ENCODE measurements at regions not wholly inside any gene's neighbourhood (a gene's known extent, or its start where the extent isn't known, plus 50 kb on each side); places are given as distances from the start of the nearest gene placed in this dataset.

DNA sequence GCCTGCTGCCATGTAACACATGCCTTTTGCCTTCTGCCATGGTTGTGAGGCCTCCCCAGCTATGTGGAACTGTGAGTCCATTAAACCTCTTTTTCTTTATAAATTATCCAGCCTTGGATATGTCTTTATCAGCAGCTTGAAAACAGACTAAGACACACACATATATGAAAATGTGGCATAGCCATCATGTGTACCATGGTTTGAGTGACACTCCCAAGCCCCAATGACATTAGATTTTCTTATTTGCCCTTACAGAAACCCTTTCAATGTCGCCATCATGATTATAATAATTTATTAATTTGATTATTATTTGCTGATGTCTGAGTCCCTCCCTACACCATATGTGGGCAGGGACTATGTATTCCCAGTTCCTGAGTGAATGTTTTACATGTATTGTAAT lies 63.5 kb upstream of the FGGY start:
- Histone ChIP-seq H3K27me3 (ENCODE audit: control insufficient read depth, insufficient read depth, low read length, poor library complexity, severe bottlenecking) (no peaks in the 10 kb centered on the region), H3K27ac (ENCODE audit: low read depth, low read length) (no peak overlapping the region), H3K9ac (ENCODE audit: extremely low read depth, low read length, poor library complexity, severe bottlenecking) (no peak overlapping the region), H3K36me3 (ENCODE audit: control insufficient read depth, insufficient read depth, low read length) (no peaks in the 10 kb centered on the region), H3K9me3 (ENCODE audit: control insufficient read depth, low read length) (no peaks in the 10 kb centered on the region), H3K4me3 (ENCODE audit: low read length) (no peak overlapping the region), H3K4me1 (ENCODE audit: control insufficient read depth, insufficient read depth, low read length) (no peaks in the 10 kb centered on the region)
- H3K27ac Mint-ChIP-seq = no peak overlapping the region
- WGBS, 2 experiments (ENCODE audit: insufficient coverage in 1 of 2, insufficient read length in 1 of 2) = no CpG with 5 or more reads among the region's 1 CpG
- H3K9me3 Mint-ChIP-seq = no peaks in the 10 kb centered on the region
- H3K36me3 Mint-ChIP-seq (ENCODE audit: low read depth) = no peaks in the 10 kb centered on the region
- H3K27me3 Mint-ChIP-seq (ENCODE audit: insufficient read depth) = no peaks in the 10 kb centered on the region
- peaks cover 2% of the 10 kb centered on the region for H3K4me1 Mint-ChIP-seq
- no peak overlapping the region for H3K4me3 Mint-ChIP-seq
- TF ChIP-seq, protein P1, sequence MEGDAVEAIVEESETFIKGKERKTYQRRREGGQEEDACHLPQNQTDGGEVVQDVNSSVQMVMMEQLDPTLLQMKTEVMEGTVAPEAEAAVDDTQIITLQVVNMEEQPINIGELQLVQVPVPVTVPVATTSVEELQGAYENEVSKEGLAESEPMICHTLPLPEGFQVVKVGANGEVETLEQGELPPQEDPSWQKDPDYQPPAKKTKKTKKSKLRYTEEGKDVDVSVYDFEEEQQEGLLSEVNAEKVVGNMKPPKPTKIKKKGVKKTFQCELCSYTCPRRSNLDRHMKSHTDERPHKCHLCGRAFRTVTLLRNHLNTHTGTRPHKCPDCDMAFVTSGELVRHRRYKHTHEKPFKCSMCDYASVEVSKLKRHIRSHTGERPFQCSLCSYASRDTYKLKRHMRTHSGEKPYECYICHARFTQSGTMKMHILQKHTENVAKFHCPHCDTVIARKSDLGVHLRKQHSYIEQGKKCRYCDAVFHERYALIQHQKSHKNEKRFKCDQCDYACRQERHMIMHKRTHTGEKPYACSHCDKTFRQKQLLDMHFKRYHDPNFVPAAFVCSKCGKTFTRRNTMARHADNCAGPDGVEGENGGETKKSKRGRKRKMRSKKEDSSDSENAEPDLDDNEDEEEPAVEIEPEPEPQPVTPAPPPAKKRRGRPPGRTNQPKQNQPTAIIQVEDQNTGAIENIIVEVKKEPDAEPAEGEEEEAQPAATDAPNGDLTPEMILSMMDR (conservative IDR thresholded peaks at IDR 0.05) = no peak
- DNase-seq = no peak

DNA sequence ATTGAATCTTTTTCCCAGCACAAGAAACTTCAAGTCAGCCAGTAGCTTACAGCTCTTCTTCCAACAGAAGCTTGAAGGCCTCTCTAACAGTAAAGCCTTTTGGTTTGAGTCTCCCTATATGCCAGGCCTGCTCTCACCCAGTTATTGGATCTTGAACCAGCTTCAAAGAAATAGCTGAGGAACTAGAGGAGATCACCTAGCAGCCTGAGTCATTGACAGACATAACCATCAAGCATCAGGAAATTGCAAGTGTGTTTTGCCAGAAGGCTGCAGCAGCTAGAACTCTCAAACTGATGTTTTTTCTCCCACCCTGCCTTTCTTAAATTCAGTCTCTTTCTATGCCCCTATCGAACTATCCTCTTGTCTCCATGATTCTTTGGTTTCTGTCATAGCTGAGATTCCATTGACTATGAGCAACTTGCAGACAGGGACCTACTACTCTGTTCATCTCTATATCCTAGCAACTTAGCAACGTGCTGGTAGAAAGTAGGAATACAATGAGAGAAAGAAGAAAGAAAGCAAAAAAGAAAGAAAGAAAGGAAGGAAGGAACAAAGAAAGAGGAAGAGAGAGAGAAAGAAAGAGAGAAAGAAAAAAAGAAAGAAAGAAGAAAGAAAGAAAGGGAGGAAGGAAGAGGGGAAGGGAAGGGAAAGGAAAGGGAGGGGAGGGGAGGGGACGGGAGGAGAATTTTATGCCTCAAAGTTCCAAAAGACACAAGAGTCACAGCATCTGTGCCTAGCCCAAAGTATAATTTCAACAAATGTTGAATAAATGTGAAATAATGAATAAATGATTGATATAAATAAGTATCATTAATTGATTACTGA lies 60.0 kb upstream of the FGGY start:
- Mint-ChIP-seq H3K27ac (no peak overlapping the region), H3K4me1 (peaks cover 2% of the 10 kb centered on the region), H3K36me3 (ENCODE audit: low read depth) (no peaks in the 10 kb centered on the region), H3K9me3 (no peaks in the 10 kb centered on the region), H3K4me3 (no peak overlapping the region), H3K27me3 (ENCODE audit: insufficient read depth) (no peaks in the 10 kb centered on the region)
- no peak overlapping the region for H3K27ac ChIP-seq (ENCODE audit: low read depth, low read length)
- no peaks in the 10 kb centered on the region for H3K9me3 ChIP-seq (ENCODE audit: control insufficient read depth, low read length)
- H3K4me3 ChIP-seq (ENCODE audit: low read length) = no peak overlapping the region
- H3K4me1 ChIP-seq (ENCODE audit: control insufficient read depth, insufficient read depth, low read length) = no peaks in the 10 kb centered on the region
- TF ChIP-seq, protein P1 (conservative IDR thresholded peaks at IDR 0.05) = no peak
- H3K9ac ChIP-seq (ENCODE audit: extremely low read depth, low read length, poor library complexity, severe bottlenecking) = no peak overlapping the region
- H3K36me3 ChIP-seq (ENCODE audit: control insufficient read depth, insufficient read depth, low read length) = no peaks in the 10 kb centered on the region
- DNase-seq = no peak
- WGBS, 2 experiments (ENCODE audit: insufficient coverage in 1 of 2, insufficient read length in 1 of 2) = 88% methylated on average over 3 of the region's 3 CpGs; no CpG with 5 or more reads in 1 of the 2 experiments
- no peaks in the 10 kb centered on the region for H3K27me3 ChIP-seq (ENCODE audit: control insufficient read depth, insufficient read depth, low read length, poor library complexity, severe bottlenecking)

DNA sequence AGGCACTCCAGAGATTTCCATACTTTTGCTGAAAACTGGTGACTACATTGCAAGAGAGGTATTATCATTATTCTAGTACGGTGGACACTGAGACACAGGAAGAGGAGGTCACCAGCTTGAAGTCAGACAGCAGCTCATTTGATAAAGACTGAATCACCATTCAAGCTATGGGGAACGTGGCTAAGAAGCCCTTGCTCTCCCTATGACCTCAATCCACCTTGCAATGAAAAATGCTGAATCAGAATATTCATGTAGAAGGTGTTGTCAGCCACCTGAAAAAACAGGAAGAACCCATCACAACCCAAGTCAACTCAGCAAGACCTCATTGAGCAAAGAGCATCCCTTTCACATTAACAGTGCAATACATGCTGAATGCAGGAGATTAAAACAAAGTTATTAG lies 59.0 kb upstream of the FGGY start:
- TF ChIP-seq, protein P1 (conservative IDR thresholded peaks at IDR 0.05) = no peak
- no peak overlapping the region for H3K9ac ChIP-seq (ENCODE audit: extremely low read depth, low read length, poor library complexity, severe bottlenecking)
- peak overlapping the region; percentile 21 for H3K27ac ChIP-seq (ENCODE audit: low read depth, low read length)
- H3K36me3 ChIP-seq (ENCODE audit: control insufficient read depth, insufficient read depth, low read length) = no peaks in the 10 kb centered on the region
- Mint-ChIP-seq H3K27me3 (ENCODE audit: insufficient read depth) (no peaks in the 10 kb centered on the region), H3K27ac (no peak overlapping the region), H3K36me3 (ENCODE audit: low read depth) (no peaks in the 10 kb centered on the region), H3K9me3 (no peaks in the 10 kb centered on the region), H3K4me3 (no peak overlapping the region), H3K4me1 (peaks cover 2% of the 10 kb centered on the region)
- no peak overlapping the region for H3K4me3 ChIP-seq (ENCODE audit: low read length)
- no peaks in the 10 kb centered on the region for H3K4me1 ChIP-seq (ENCODE audit: control insufficient read depth, insufficient read depth, low read length)
- DNase-seq = no peak
- no peaks in the 10 kb centered on the region for H3K27me3 ChIP-seq (ENCODE audit: control insufficient read depth, insufficient read depth, low read length, poor library complexity, severe bottlenecking)
- H3K9me3 ChIP-seq (ENCODE audit: control insufficient read depth, low read length) = no peaks in the 10 kb centered on the region
- WGBS, 2 experiments (ENCODE audit: insufficient coverage in 1 of 2, insufficient read length in 1 of 2) = 81 to 89% methylated on average over 2 of the region's 2 CpGs

All from endodermal cell (in vitro differentiated cells).